Mesenchymal stem cell (in vitro differentiated cells and primary cell): ENCODE measurements at regions not wholly inside any gene's neighbourhood (a gene's known extent, or its start where the extent isn't known, plus 50 kb on each side); places are given as distances from the start of the nearest gene placed in this dataset. TPM values are rescaled to one million over a fixed set of nuclear protein-coding genes. Genes with fewer than 3 reads are reported as not detected.

Experiments used
- DNase-seq: peaks from one replicate; pipeline ENCODE4 v3.0.0-alpha.2; 2013
- H2AFZ ChIP-seq: one replicate; pipeline ENCODE4 v1.6.1; 2013; ENCODE audit warnings: low read depth, mild to moderate bottlenecking, control low read depth, inconsistent platforms, low read length, moderate library complexity
- H2AK5ac ChIP-seq: 2 replicates; pipeline ENCODE4 v1.6.1; 2013; ENCODE audit warnings: low read length, moderate library complexity, mild to moderate bottlenecking, inconsistent platforms; ENCODE audit not compliant: severe bottlenecking
- H2BK120ac ChIP-seq: one replicate; pipeline ENCODE4 v1.6.1; 2013; ENCODE audit warnings: low read depth, mild to moderate bottlenecking, inconsistent platforms, low read length, moderate library complexity
- H2BK12ac ChIP-seq, 2 experiments: one replicate each; pipeline ENCODE4 v1.6.1; 2013; ENCODE audit warnings: inconsistent platforms in 2 of 2, low read length in 2 of 2, mild to moderate bottlenecking in 2 of 2, moderate library complexity in 2 of 2, control low read depth in 1 of 2
- H2BK15ac ChIP-seq: one replicate; pipeline ENCODE4 v1.6.1; 2013; ENCODE audit warnings: mild to moderate bottlenecking, low read depth, inconsistent platforms; ENCODE audit not compliant: poor library complexity, severe bottlenecking
- H2BK5ac ChIP-seq: 2 replicates; pipeline ENCODE4 v1.6.1; 2013; ENCODE audit warnings: low read depth, mild to moderate bottlenecking, low read length, control low read depth, inconsistent platforms; ENCODE audit not compliant: poor library complexity, severe bottlenecking
- H3K14ac ChIP-seq, 2 experiments: one replicate each; pipeline ENCODE4 v1.6.1; 2013; ENCODE audit warnings: inconsistent platforms in 2 of 2, low read length in 2 of 2, control low read depth in 1 of 2, mild to moderate bottlenecking in 1 of 2, moderate library complexity in 1 of 2
- H3K18ac ChIP-seq, 2 experiments: one replicate each; pipeline ENCODE4 v1.6.1; 2013; ENCODE audit warnings: inconsistent platforms in 2 of 2, low read length in 2 of 2, control low read depth in 1 of 2, low read depth in 1 of 2, mild to moderate bottlenecking in 1 of 2
- H3K23ac ChIP-seq, 2 experiments: one replicate each; pipeline ENCODE4 v1.6.1; 2013; ENCODE audit warnings: inconsistent platforms in 2 of 2, low read length in 2 of 2, mild to moderate bottlenecking in 2 of 2, moderate library complexity in 2 of 2, control low read depth in 1 of 2
- H3K27ac ChIP-seq: 2 replicates; pipeline ENCODE4 v1.5.1; 2013; ENCODE audit warnings: mild to moderate bottlenecking, moderate library complexity, low read length, control low read depth, inconsistent platforms; ENCODE audit not compliant: poor library complexity, severe bottlenecking
- H3K27me3 ChIP-seq, 2 experiments: 2 replicates each; pipeline versions ENCODE4 v1.6.1 to v1.7.0; 2013; ENCODE audit warnings: low read length in 2 of 2, mild to moderate bottlenecking in 2 of 2, moderate library complexity in 2 of 2, control low read depth in 1 of 2, inconsistent platforms in 1 of 2; ENCODE audit not compliant: control insufficient read depth in 1 of 2, insufficient read depth in 1 of 2
- H3K36me3 ChIP-seq, 2 experiments: 2 replicates each; pipeline versions ENCODE4 v1.6.1 to v1.7.0; 2013; ENCODE audit warnings: low read length in 2 of 2, control low read depth in 1 of 2, inconsistent platforms in 1 of 2, low read depth in 1 of 2, mild to moderate bottlenecking in 1 of 2; ENCODE audit not compliant: insufficient read depth in 2 of 2, control insufficient read depth in 1 of 2
- H3K4ac ChIP-seq, 2 experiments: one replicate each; pipeline ENCODE4 v1.6.1; 2013; ENCODE audit warnings: inconsistent platforms in 2 of 2, low read length in 2 of 2, mild to moderate bottlenecking in 2 of 2, moderate library complexity in 2 of 2, control low read depth in 1 of 2, low read depth in 1 of 2
- H3K4me1 ChIP-seq: 2 replicates; pipeline ENCODE4 v1.6.1; 2013; ENCODE audit warnings: low read depth, low read length, control low read depth; ENCODE audit not compliant: control insufficient read depth, insufficient read depth
- H3K4me2 ChIP-seq: 2 replicates; pipeline ENCODE4 v1.6.1; 2013; ENCODE audit warnings: low read length, mild to moderate bottlenecking, inconsistent platforms; ENCODE audit not compliant: poor library complexity, severe bottlenecking
- H3K4me3 ChIP-seq, 2 experiments: 2 replicates each; pipeline versions ENCODE4 v1.5.1 to v1.7.0; 2013; ENCODE audit warnings: low read length in 2 of 2, mild to moderate bottlenecking in 2 of 2, control low read depth in 1 of 2, low read depth in 1 of 2; ENCODE audit not compliant: insufficient read depth in 1 of 2
- H3K79me1 ChIP-seq: replicated peaks from 2 replicates; pipeline ENCODE4 v1.6.1; 2013; ENCODE audit warnings: mild to moderate bottlenecking, control low read depth, low read length, inconsistent platforms; ENCODE audit not compliant: poor library complexity, severe bottlenecking
- H3K9ac ChIP-seq: 2 replicates; pipeline ENCODE4 v1.7.0; 2013; ENCODE audit warnings: mild to moderate bottlenecking, low read length, moderate library complexity
- H3K9me3 ChIP-seq: 2 replicates; pipeline ENCODE4 v1.7.0; 2013; ENCODE audit warnings: mild to moderate bottlenecking, low read length; ENCODE audit not compliant: control insufficient read depth
- H4K8ac ChIP-seq: one replicate; pipeline ENCODE4 v1.6.1; 2013; ENCODE audit warnings: inconsistent platforms, mild to moderate bottlenecking, low read length, moderate library complexity
- H4K91ac ChIP-seq: one replicate; pipeline ENCODE4 v1.6.1; 2013; ENCODE audit warnings: mild to moderate bottlenecking, low read length, inconsistent platforms
- WGBS: methylation state at CpG from one replicate; pipeline ENCODE4 v1.1.7; 2013; ENCODE audit warnings: mixed read lengths; 5-methylcytosine and 5-hydroxymethylcytosine counted together
- small RNA-seq: library from polyadenylated mRNA; stranded (forward); fragments of <200 nt; extraction: miRNeasy Mini kit (QIAGEN cat#:217004); gene quantifications from one replicate; pipeline ENCODE3, GENCODE V24; 2013; ENCODE audit warnings: low read depth

DNA sequence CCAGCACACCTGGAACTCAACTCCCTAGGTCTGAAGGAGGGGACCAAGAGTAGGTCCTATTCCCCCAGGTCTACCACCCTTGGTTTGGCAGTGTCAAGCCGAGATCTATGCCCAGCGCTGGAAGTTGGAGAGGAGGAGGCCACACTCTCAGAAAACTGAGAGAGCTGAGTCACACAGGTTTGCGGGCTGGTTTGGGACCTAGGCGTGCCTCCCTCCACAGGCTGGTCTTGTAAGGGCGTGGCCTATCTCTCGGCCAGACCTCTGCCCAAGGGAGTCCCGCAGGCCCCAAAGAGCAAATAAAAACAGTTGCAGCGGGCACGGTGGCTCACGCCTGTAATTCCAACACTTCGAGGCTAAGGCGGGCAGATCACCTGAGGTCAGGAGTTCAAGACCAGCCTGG is 52.9 kb upstream of the INTU start:
- Histone ChIP-seq H2BK12ac (no peak overlapping the region), H3K9me3 (no peaks in the 10 kb centered on the region), H3K4me1 (no peaks in the 10 kb centered on the region), H2AK5ac (no peak overlapping the region), H3K9ac (no peak overlapping the region), H3K18ac (no peak overlapping the region), H2AFZ (no peak overlapping the region), H3K4me3 (no peak overlapping the region), H3K4me2 (no peak overlapping the region), H4K91ac (no peak overlapping the region), H3K79me1 (no peaks in the 10 kb centered on the region), H4K8ac (no peak overlapping the region), H2BK15ac (no peak overlapping the region), H3K27ac (no peak overlapping the region), H2BK5ac (no peak overlapping the region), H3K4ac (no peak overlapping the region), H3K23ac (no peak overlapping the region), H3K27me3 (no peaks in the 10 kb centered on the region), H3K36me3 (no peaks in the 10 kb centered on the region), H2BK120ac (no peak overlapping the region), H3K14ac (no peak overlapping the region)
- DNase-seq = no peak
- WGBS = 98% methylated on average over 12 of the region's 12 CpGs

DNA sequence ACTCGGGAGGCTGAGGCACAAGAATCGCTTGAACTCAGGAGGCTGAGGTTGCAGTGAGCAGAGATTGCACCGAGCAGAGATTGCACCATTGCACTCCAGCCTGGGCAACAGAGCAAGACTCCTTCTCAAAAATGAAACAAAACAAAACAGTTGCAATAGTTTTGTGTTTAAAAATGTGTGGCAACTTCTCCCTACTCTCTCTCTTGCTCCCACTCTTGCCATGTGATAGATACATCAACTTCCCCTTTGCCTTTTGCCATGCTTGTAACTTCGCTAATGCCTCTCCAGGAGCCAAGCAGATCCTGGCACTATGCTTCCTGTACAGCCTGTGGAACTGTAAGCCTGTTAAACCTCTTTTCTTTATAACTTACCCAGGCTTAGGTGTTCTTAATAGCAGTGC is 52.5 kb upstream of the INTU start:
- Histone ChIP-seq H2BK5ac (no peak overlapping the region), H4K8ac (no peak overlapping the region), H3K9ac (no peak overlapping the region), H2BK15ac (no peak overlapping the region), H3K27me3 (no peaks in the 10 kb centered on the region), H4K91ac (no peak overlapping the region), H2AK5ac (no peak overlapping the region), H3K79me1 (no peaks in the 10 kb centered on the region), H3K4me3 (no peak overlapping the region), H3K36me3 (no peaks in the 10 kb centered on the region), H3K18ac (no peak overlapping the region), H2BK120ac (no peak overlapping the region), H3K9me3 (no peaks in the 10 kb centered on the region), H3K14ac (no peak overlapping the region), H3K4ac (no peak overlapping the region), H2AFZ (no peak overlapping the region), H3K23ac (no peak overlapping the region), H3K4me1 (no peaks in the 10 kb centered on the region), H3K27ac (no peak overlapping the region), H3K4me2 (no peak overlapping the region), H2BK12ac (no peak overlapping the region)
- 96% methylated on average over 3 of the region's 4 CpGs for WGBS
- DNase-seq = no peak

DNA sequence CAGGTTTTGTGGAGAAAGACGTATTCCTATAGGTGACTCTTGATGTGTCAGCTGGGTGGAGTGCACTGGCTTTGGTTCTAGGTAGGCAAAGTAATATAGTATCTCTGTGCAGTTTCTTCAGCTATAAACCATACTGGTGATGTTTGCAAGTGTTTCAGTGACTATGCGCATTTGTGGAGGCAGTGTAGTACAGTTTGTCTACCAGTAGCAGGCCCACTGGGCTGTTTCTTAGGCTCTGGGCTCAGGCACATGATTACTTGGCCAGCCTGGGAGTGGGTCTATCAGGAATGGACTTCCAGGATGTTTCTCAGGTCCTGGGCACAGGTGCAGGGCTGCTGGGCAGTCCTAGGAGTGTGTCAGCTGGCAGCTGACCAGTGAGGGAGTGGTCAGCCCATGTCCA is 51.9 kb upstream of the INTU start:
- Histone ChIP-seq H3K79me1 (no peaks in the 10 kb centered on the region), H3K27me3 (no peaks in the 10 kb centered on the region), H3K36me3 (no peaks in the 10 kb centered on the region), H3K4me1 (no peaks in the 10 kb centered on the region), H2BK15ac (no peak overlapping the region), H2AK5ac (no peak overlapping the region), H3K18ac (no peak overlapping the region), H4K91ac (no peak overlapping the region), H2BK120ac (no peak overlapping the region), H3K4ac (no peak overlapping the region), H3K14ac (no peak overlapping the region), H3K27ac (no peak overlapping the region), H3K9me3 (no peaks in the 10 kb centered on the region), H3K9ac (no peak overlapping the region), H2AFZ (no peak overlapping the region), H2BK12ac (no peak overlapping the region), H3K4me3 (no peak overlapping the region), H2BK5ac (no peak overlapping the region), H4K8ac (no peak overlapping the region), H3K4me2 (no peak overlapping the region), H3K23ac (no peak overlapping the region)
- 97% methylated on average over 2 of the region's 2 CpGs for WGBS
- DNase-seq = no peak

Small RNA genes in the stretch of these regions (small RNA-seq; reads per million reads assigned to genes)
- gene RF00019 = not detected
